Fibroblast of pulmonary artery (primary cell): ENCODE measurements at regions not wholly inside any gene's neighbourhood (a gene's known extent, or its start where the extent isn't known, plus 50 kb on each side); places are given as distances from the start of the nearest gene placed in this dataset.
"Not testable (repeated sequence)": the region's sequence is repeated elsewhere in the genome, so short reads cannot be mapped to it uniquely, and the experiment has no call there.

ENCODE experiments used
- DNase-seq: peaks from one replicate; pipeline ENCODE4 v3.0.0-alpha.2; 2010; ENCODE audit warnings: low read depth
- H3K4me3 ChIP-seq: replicated peaks from 2 replicates; pipeline ENCODE4 v1.5.1; 2011; ENCODE audit warnings: low read depth, mild to moderate bottlenecking, control low read depth, low read length, moderate library complexity
- TF ChIP-seq, protein P1 (sequence below): IDR thresholded peaks from 2 replicates; pipeline ENCODE4 v1.5.1; 2011; ENCODE audit warnings: mild to moderate bottlenecking, control low read depth, low read length, inconsistent platforms; ENCODE audit errors: missing control alignments

GRCh38 chr1:20411196-20411980 lies 74.6 kb downstream of the CAMK2N1 start:
- no peak overlapping the region for H3K4me3 ChIP-seq
- TF ChIP-seq, protein P1, sequence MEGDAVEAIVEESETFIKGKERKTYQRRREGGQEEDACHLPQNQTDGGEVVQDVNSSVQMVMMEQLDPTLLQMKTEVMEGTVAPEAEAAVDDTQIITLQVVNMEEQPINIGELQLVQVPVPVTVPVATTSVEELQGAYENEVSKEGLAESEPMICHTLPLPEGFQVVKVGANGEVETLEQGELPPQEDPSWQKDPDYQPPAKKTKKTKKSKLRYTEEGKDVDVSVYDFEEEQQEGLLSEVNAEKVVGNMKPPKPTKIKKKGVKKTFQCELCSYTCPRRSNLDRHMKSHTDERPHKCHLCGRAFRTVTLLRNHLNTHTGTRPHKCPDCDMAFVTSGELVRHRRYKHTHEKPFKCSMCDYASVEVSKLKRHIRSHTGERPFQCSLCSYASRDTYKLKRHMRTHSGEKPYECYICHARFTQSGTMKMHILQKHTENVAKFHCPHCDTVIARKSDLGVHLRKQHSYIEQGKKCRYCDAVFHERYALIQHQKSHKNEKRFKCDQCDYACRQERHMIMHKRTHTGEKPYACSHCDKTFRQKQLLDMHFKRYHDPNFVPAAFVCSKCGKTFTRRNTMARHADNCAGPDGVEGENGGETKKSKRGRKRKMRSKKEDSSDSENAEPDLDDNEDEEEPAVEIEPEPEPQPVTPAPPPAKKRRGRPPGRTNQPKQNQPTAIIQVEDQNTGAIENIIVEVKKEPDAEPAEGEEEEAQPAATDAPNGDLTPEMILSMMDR: no peak
- peak; percentile 75 for DNase-seq

GRCh38 chr1:20410503-20410902 lies 75.5 kb downstream of the CAMK2N1 start:
- TF ChIP-seq, protein P1: no peak
- H3K4me3 ChIP-seq: no peak overlapping the region
- no peak for DNase-seq

GRCh38 chr1:20409971-20410370 lies 76.0 kb downstream of the CAMK2N1 start:
- TF ChIP-seq, protein P1: no peak
- no peak for DNase-seq
- no peak overlapping the region for H3K4me3 ChIP-seq

GRCh38 chr1:20409012-20409411 lies 77.0 kb downstream of the CAMK2N1 start:
- no peak for DNase-seq
- no peak overlapping the region for H3K4me3 ChIP-seq
- TF ChIP-seq, protein P1: no peak

DNA sequence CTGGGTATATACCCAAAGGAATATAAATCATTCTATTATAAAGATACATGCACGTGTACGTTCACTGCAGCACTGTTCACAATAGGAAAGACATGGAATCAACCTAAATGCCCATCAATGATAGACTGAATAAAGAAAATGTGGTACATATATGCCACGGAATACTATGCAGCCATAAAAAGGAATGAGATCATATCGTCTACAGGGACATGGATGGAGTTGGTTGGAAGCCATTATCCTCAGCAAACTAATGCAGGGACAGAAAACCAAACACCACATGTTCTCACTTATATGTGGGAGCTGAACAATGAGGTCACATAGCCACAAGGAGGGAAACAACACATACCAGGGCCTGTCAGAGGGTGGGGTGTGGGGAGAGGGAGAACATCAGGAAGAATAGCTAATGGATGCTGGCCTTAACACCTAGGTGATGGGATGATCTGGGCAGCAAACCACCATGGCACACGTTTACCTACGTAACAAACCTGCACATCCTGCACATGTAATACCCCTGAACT lies 77.8 kb downstream of the CAMK2N1 start:
- H3K4me3 ChIP-seq, DNase-seq: not testable (repeated sequence)

DNA sequence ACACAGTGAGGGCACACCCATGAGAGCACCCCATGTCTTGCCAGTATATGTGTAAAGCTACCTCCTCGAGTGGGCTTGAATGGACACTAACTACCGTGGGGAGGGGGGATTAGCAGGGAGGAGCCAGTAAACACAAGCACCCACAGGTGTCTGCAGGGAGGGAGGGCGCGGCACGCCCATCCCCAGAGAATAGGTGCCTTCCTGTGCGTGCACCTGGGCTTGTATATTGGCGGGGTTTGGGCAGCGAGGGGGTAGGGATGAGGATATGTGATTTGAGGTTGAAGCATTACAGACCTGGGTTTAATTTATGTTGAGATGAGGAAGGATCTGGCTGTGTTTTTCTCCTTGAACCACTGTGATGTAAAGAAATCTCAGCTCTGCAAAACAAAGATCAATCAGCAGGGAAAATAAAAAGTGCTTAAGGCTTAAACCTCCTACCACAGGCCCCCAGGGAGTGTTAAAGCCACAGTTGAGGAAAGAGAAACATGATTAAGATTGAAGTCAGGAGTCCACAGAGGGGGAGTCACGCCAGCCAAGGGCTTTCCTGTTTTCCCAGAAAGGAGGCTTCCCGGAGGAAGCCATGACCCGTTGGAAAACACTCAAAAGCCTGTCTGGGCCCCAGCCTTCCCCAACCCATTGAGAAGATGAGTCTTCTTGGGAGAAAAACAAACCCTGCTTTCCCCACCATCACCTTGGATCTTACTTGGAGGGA lies 80.0 kb downstream of the CAMK2N1 start:
- H3K4me3 ChIP-seq: no peak overlapping the region
- DNase-seq: peak; percentile 60
- TF ChIP-seq, protein P1: no peak

DNA sequence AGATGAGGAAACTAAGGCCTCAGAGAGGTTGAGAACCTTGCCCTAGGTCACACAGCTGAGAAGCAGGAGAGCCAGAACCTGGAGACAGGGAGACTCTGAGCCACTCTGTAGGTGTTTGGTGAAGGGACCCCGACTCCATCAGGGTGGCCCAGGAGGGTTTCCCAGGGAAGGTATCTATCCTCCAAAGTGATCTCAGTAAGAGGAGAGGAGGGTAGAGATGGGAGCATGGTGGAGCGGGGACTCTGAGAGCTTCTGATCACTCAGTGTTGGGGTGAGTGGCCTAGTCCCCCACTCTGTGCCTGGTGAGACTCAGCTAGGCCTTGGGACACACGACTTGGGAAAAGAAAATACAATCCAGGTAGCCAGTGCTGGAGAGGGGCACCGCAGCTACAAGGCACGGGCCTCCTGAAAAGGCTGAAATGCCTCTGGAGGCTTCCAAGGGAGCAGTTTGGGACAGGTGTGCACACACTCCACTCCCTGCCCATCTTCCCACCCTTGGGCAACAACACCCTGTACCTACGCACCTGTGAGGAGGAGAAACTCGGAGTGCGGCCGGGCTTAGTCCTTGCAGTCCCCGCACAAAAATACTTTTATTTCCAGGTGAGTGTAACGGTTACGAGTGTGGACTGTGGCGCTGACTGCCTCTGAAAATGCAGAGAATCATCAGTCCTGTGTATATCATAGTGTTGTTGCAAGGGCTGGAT lies 80.8 kb downstream of the CAMK2N1 start:
- H3K4me3 ChIP-seq: no peak overlapping the region
- TF ChIP-seq, protein P1: no peak
- DNase-seq: no peak
